IMR-90 (cell line): ENCODE measurements at regions not wholly inside any gene's neighbourhood (a gene's known extent, or its start where the extent isn't known, plus 50 kb on each side); places are given as distances from the start of the nearest gene placed in this dataset.

Experiments used
- ATAC-seq: fragments of 200-7000 bp; cut with Tn5 transposase; 2 replicates; pipeline ENCODE4 v1.9.1; 2020; ENCODE audit warnings: low read depth, mild to moderate bottlenecking, moderate library complexity
- BruUV-seq: library from RNA; stranded (reverse); fragments of 400-500 nt; replicated peaks from 2 replicates; lab custom pipeline; 2021; lab: Mats Ljungman, UMichigan
- CTCF ChIA-PET: fragments of 300-600 bp; formaldehyde crosslinking; extraction: SDS; loops from one replicate; lab custom pipeline; 2021; ENCODE audit warnings: antibody characterized with exemption; lab: Yijun Ruan, JAX
- POLR2A ChIA-PET: fragments of 300-600 bp; sonication (Branson Sonifier 250); formaldehyde crosslinking; loops from one replicate; lab custom pipeline; 2022; ENCODE audit warnings: antibody characterized with exemption; ENCODE audit not compliant: unreplicated experiment; lab: Charles Lee
- DNase-seq: peaks from one replicate; pipeline ENCODE4 v3.0.0; 2013
- H2AFZ ChIP-seq: replicated peaks from 2 replicates; pipeline ENCODE3; 2013; ENCODE audit warnings: low read length, mild to moderate bottlenecking; ENCODE audit not compliant: poor library complexity
- H2AK5ac ChIP-seq: 2 replicates; pipeline ENCODE4 v1.6.1; 2013; ENCODE audit warnings: low read depth, low read length, inconsistent platforms
- H2AK9ac ChIP-seq: replicated peaks from 2 replicates; pipeline ENCODE3; 2013; ENCODE audit warnings: mild to moderate bottlenecking, low read depth, low read length, moderate library complexity; ENCODE audit not compliant: poor library complexity
- H2BK120ac ChIP-seq: 2 replicates; pipeline ENCODE4 v1.6.1; 2013; ENCODE audit warnings: low read depth, low read length, inconsistent platforms
- H2BK15ac ChIP-seq: 3 replicates; pipeline ENCODE4 v1.6.1; 2013; ENCODE audit warnings: low read depth, low read length, inconsistent platforms
- H2BK20ac ChIP-seq: 2 replicates; pipeline ENCODE4 v1.6.1; 2013; ENCODE audit warnings: low read depth, mild to moderate bottlenecking, inconsistent platforms, low read length, moderate library complexity
- H2BK5ac ChIP-seq: 2 replicates; pipeline ENCODE4 v1.6.1; 2013; ENCODE audit warnings: mild to moderate bottlenecking, low read depth, low read length, inconsistent platforms; ENCODE audit not compliant: poor library complexity, severe bottlenecking
- H3K14ac ChIP-seq: replicated peaks from 2 replicates; pipeline ENCODE4 v1.6.1; 2013; ENCODE audit warnings: low read depth, low read length, inconsistent platforms
- H3K18ac ChIP-seq: 2 replicates; pipeline ENCODE4 v1.6.1; 2013; ENCODE audit warnings: low read depth, low read length, control low read depth
- H3K23ac ChIP-seq: 2 replicates; pipeline ENCODE4 v1.6.1; 2013; ENCODE audit warnings: low read depth, low read length, inconsistent platforms
- H3K27ac ChIP-seq: 2 replicates; pipeline ENCODE4 v1.5.1; 2013; ENCODE audit warnings: mild to moderate bottlenecking, control low read depth, low read length; ENCODE audit not compliant: insufficient read depth
- H3K27me3 ChIP-seq: 2 replicates; pipeline ENCODE4 v1.6.1; 2013; ENCODE audit warnings: low read length; ENCODE audit not compliant: control insufficient read depth, insufficient read depth
- H3K36me3 ChIP-seq: 2 replicates; pipeline ENCODE4 v1.6.1; 2013; ENCODE audit warnings: low read length, mixed read lengths; ENCODE audit not compliant: control insufficient read depth, insufficient read depth
- H3K4ac ChIP-seq: 2 replicates; pipeline ENCODE4 v1.6.1; 2013; ENCODE audit warnings: low read depth, low read length, inconsistent platforms
- H3K4me1 ChIP-seq: 2 replicates; pipeline ENCODE4 v1.6.1; 2013; ENCODE audit warnings: low read length, mixed read lengths; ENCODE audit not compliant: control insufficient read depth, insufficient read depth
- H3K4me2 ChIP-seq: 2 replicates; pipeline ENCODE4 v1.6.1; 2013; ENCODE audit warnings: low read depth, mild to moderate bottlenecking, control low read depth, low read length, moderate library complexity
- H3K4me3 ChIP-seq: 2 replicates; pipeline ENCODE4 v1.5.1; 2013; ENCODE audit warnings: low read depth, mild to moderate bottlenecking, control low read depth, low read length, moderate library complexity; ENCODE audit not compliant: insufficient read depth
- H3K56ac ChIP-seq: 2 replicates; pipeline ENCODE4 v1.6.1; 2013; ENCODE audit warnings: low read length, inconsistent platforms; ENCODE audit not compliant: insufficient read depth; ENCODE audit errors: extremely low read depth
- H3K79me1 ChIP-seq, 2 experiments: 2 replicates each; pipeline ENCODE4 v1.6.1; 2013; ENCODE audit warnings: low read length in 2 of 2, inconsistent platforms in 1 of 2, low read depth in 1 of 2
- H3K9ac ChIP-seq: 2 replicates; pipeline ENCODE4 v1.6.1; 2013; ENCODE audit warnings: low read depth, low read length, control low read depth
- H3K9me1 ChIP-seq: 2 replicates; pipeline ENCODE4 v1.6.1; 2013; ENCODE audit warnings: low read length, inconsistent platforms; ENCODE audit not compliant: insufficient read depth
- H3K9me3 ChIP-seq: 2 replicates; pipeline ENCODE4 v1.6.1; 2013; ENCODE audit warnings: low read length; ENCODE audit not compliant: control insufficient read depth, insufficient read depth
- H4K20me1 ChIP-seq: 2 replicates; pipeline ENCODE4 v1.6.1; 2013; ENCODE audit warnings: low read length, inconsistent platforms; ENCODE audit not compliant: insufficient read depth
- H4K5ac ChIP-seq: 2 replicates; pipeline ENCODE4 v1.6.1; 2013; ENCODE audit warnings: mild to moderate bottlenecking, low read depth, low read length, control low read depth
- H4K8ac ChIP-seq, 2 experiments: 2 replicates each; pipeline ENCODE4 v1.6.1; 2013; ENCODE audit warnings: low read depth in 2 of 2, low read length in 2 of 2, control low read depth in 1 of 2, inconsistent platforms in 1 of 2
- H4K91ac ChIP-seq: 2 replicates; pipeline ENCODE4 v1.6.1; 2013; ENCODE audit warnings: low read depth, low read length, inconsistent platforms; ENCODE audit not compliant: insufficient read depth
- BHLHE40 ChIP-seq: fragments of 150-350 bp; IDR thresholded peaks from 2 replicates; pipeline ENCODE4 v1.6.1; 2016; ENCODE audit warnings: mild to moderate bottlenecking, low read depth, low read length
- CHD1 ChIP-seq: IDR thresholded peaks from 2 replicates; pipeline ENCODE4 v1.6.1; 2012; ENCODE audit warnings: low read depth, low read length, improper control_type of control experiment
- CTCF ChIP-seq: conservative IDR thresholded peaks from 2 replicates; pipeline ENCODE4 v1.5.1; 2012; ENCODE audit warnings: mild to moderate bottlenecking, low read depth, low read length, improper control_type of control experiment
- FOS ChIP-seq: fragments of 150-350 bp; IDR thresholded peaks from 2 replicates; pipeline ENCODE4 v1.6.1; 2016; ENCODE audit warnings: low read depth, low read length
- MAZ ChIP-seq: IDR thresholded peaks from 2 replicates; pipeline ENCODE4 v1.6.1; 2012; ENCODE audit warnings: low read depth, mild to moderate bottlenecking, low read length, improper control_type of control experiment, moderate library complexity, borderline replicate concordance
- MXI1 ChIP-seq: IDR thresholded peaks from 2 replicates; pipeline ENCODE4 v1.6.1; 2012; ENCODE audit warnings: low read depth, mild to moderate bottlenecking, low read length, moderate library complexity, borderline replicate concordance
- POLR2A ChIP-seq: IDR thresholded peaks from 2 replicates; pipeline ENCODE4 v1.6.1; 2012; ENCODE audit warnings: mild to moderate bottlenecking, low read depth, low read length
- RAD21 ChIP-seq: IDR thresholded peaks from 2 replicates; pipeline ENCODE4 v1.6.1; 2012; ENCODE audit warnings: low read length, improper control_type of control experiment
- RCOR1 ChIP-seq: IDR thresholded peaks from 2 replicates; pipeline ENCODE4 v1.6.1; 2012; ENCODE audit warnings: mild to moderate bottlenecking, low read length, improper control_type of control experiment; ENCODE audit not compliant: insufficient replicate concordance
- RFX5 ChIP-seq: IDR thresholded peaks from 2 replicates; pipeline ENCODE4 v1.8.0; 2012; ENCODE audit warnings: low read depth, mild to moderate bottlenecking, low read length, moderate library complexity
- USF2 ChIP-seq: fragments of 150-350 bp; IDR thresholded peaks from 2 replicates; pipeline ENCODE4 v1.6.1; 2017; ENCODE audit warnings: mild to moderate bottlenecking, antibody characterized with exemption, low read length, low read depth
- WGBS, 2 experiments: methylation state at CpG; one replicate each; pipeline versions ENCODE4 v1.1.5 to v1.1.7; 2013; ENCODE audit warnings: missing lambda C conversion rate in 2 of 2; ENCODE audit not compliant: insufficient read length in 1 of 2; ENCODE audit errors: extremely low coverage in 2 of 2; 5-methylcytosine and 5-hydroxymethylcytosine counted together
- dilution Hi-C: fragments of 300-500 bp; cut with HindIII; formaldehyde crosslinking; loops from one replicate; pipeline ENCODE4 v1.14.3; 2018; ENCODE audit warnings: low sequenced_read_pairs; ENCODE audit not compliant: unreplicated experiment
- in situ Hi-C: fragments of 300-500 bp; cut with MboI; formaldehyde crosslinking; loops from 3 replicates; pipeline ENCODE4 v1.14.3; 2019; ENCODE audit warnings: low sequenced_read_pairs, inconsistent platforms, mixed read lengths
- intact Hi-C: fragments of 100-400 bp; cut with micrococcal nuclease; formaldehyde crosslinking; loops from 2 replicates; pipeline ENCODE4 v1.10.0; 2022

DNA sequence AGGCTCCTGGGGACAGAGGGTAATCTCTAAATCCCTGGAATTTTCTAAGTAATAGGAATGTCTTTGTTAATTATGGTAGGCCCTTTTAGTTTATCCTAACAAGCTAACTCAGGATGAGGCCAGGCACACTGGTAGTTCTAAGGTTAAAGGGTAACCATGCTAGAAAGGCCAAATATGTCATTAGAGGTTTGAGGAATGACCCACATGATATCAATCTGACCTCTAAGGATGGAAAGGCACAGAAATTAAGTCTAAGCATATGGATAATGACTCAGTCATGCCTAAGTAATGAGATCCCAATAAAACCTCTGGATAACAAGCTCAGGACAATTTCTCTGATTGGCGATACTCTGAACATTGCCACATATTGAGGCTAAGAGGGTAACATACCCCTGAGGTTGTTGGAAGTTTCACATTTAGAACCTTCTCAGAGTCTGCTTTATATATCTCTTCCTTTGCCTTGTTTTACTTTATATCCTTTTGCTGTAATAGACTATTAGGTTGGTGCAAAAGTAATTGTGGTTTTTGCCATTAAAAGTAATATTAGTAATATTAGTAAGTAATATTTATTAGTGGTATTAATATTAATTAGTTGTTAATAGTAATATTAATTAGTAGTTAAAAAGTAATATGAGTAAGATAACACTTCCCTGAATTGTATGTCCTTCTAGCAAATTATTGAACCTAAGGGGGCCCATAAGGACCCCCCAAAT, 806.3 kb upstream of the GCFC2 start:
- Histone ChIP-seq H2BK15ac (no peak overlapping the region), H3K4ac (no peak overlapping the region), H3K27me3 (no peaks in the 10 kb centered on the region), H2AFZ (no peak overlapping the region), H3K79me1 (no peaks in the 10 kb centered on the region), H4K20me1 (no peaks in the 10 kb centered on the region), H2AK5ac (no peak overlapping the region), H3K4me2 (no peak overlapping the region), H4K91ac (no peak overlapping the region), H3K18ac (no peak overlapping the region), H2AK9ac (no peak overlapping the region), H3K9ac (no peak overlapping the region), H3K9me1 (no peaks in the 10 kb centered on the region), H3K36me3 (no peaks in the 10 kb centered on the region), H3K56ac (no peak overlapping the region), H3K27ac (no peak overlapping the region), H4K5ac (no peak overlapping the region), H2BK20ac (no peak overlapping the region), H3K23ac (no peak overlapping the region), H3K14ac (no peak overlapping the region), H3K4me3 (no peak overlapping the region), H3K4me1 (no peaks in the 10 kb centered on the region), H4K8ac (no peak overlapping the region), H2BK5ac (no peak overlapping the region), H3K9me3 (no peaks in the 10 kb centered on the region), H2BK120ac (no peak overlapping the region)
- BruUV-seq, result no TSS peak
- ChIA-PET CTCF (no interaction called here), POLR2A (no interaction called here)
- in situ Hi-C loops, result no loop called here
- intact Hi-C loops, result no loop called here
- no peak for DNase-seq
- dilution Hi-C loops, result no loop called here
- ATAC-seq, result no peak
- WGBS, 2 experiments, result no CpG with 5 or more reads among the region's 1 CpG
- TF ChIP-seq CHD1, result no peak
- TF ChIP-seq FOS, result no peak
- no peak for TF ChIP-seq RCOR1
- no peak for TF ChIP-seq USF2
- TF ChIP-seq RAD21, result no peak
- TF ChIP-seq MXI1, result no peak
- TF ChIP-seq CTCF, result no peak
- TF ChIP-seq BHLHE40, result no peak
- TF ChIP-seq POLR2A, result no peak
- TF ChIP-seq RFX5, result no peak
- no peak for TF ChIP-seq MAZ
